NCI-H748 (cell line): ENCODE measurements at regions not wholly inside any gene's neighbourhood (a gene's known extent, or its start where the extent isn't known, plus 50 kb on each side); places are given as distances from the start of the nearest gene placed in this dataset.
"Not testable (repeated sequence)": the region's sequence is repeated elsewhere in the genome, so short reads cannot be mapped to it uniquely, and the experiment has no call there.

Experiments
- DNase-seq: peaks from one replicate; lab custom pipeline; 2025; ENCODE audit not compliant: unreplicated experiment; lab: John Stamatoyannopoulos, UW

DNA sequence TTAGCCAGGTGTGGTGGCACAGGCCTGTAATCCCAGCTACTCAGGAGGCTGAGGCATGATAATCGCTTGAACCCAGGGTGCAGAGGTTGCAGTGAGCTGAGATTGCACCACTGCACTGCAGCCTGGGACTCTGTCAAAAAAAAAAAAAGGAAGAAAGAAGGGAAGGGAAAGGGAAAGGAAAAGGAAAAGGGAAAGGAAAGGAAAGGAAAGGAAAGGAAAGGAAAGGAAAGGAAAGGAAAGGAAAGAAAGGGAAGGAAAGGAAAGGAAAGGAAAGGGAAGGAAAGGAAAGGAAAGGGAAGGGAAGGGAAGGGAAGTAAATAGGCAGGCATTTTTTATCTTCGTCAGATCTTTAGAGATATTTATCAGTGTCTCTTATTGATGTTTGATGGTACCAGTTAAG lies 290.0 kb upstream of the MIR17HG start:
- DNase-seq: not testable (repeated sequence)

- no peak for DNase-seq
These were observed 289.4 kb upstream of the MIR17HG start for GRCh38 chr13:91058066-91058465.

DNA sequence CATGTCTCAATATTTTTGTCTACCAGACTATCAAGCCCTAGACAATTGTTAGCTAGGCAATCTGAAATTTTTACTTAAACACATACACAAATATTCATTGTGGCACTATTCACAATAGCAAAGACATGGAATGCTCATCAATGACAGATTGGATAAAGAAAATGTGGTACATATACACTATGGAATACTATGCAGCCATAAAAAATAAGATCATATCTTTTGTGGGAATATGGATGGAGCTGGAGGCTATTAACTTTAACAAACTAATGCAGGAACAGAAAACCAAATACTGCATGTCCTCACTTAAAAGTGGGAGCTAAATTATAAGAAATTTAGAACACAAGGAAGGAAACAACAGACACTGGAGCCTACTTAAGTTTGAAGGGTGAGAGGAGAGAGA lies 288.6 kb upstream of the MIR17HG start:
- DNase-seq: no peak

DNA sequence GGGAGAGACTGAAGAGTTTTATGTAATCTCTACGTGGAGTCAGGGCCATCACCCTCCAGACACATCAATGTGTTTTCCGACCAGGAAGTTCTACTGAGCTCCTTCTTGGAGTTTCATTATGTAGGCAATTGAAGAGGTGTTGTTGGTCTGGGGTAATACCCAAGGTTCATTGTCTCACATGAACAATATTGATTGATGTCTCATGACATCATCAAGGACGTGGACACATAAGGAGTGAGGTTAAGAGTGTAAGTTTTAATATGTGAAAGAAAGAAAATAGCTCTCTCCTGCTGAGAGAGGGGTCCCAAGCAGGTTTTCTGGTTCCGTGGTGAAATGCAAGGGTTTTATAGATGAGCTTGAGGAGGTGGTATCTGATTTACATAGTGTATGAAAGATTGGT lies 280.7 kb upstream of the MIR17HG start:
- DNase-seq: no peak

DNA sequence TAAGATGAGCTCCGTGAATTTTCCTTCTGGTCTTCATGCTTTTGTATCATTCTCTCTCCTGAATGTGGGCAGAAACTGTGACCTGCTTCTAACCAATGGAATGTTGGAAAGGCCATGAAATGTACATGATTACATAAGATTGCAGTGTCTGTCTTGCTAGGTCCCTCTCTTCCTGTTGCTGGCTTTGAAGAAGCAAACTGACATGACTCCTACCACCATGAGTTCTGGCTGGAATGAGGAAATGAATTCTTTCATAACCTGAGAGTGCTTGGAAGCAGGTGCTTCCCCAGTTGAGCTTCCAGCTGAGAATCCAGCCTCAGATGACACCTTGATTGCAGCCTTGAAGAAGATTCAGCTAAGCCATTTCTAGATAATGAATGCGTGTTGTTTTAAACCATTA lies 275.0 kb upstream of the MIR17HG start:
- no peak for DNase-seq

- DNase-seq: no peak
These were observed 273.4 kb upstream of the MIR17HG start for GRCh38 chr13:91074091-91074490.

DNA sequence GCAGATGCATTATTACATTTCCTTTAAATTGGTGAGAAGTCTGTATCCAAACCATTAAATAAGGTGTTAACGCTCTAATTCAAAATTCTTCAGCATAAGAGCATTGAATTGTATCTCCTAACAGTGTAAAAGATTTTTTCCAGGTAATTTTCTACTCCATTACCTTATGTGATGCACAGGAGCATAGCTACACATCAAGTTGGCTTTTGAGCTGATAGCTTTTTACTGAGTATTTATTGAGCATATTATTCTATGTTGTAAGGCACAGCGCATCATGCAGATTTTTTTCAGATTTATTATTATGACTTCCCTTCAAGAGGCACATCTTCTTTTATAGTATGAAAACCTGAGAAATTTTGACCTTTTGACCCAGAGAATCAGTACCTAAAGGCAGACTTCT lies 270.7 kb upstream of the MIR17HG start:
- no peak for DNase-seq

- DNase-seq: peak; percentile 22
These were observed 269.3 kb upstream of the MIR17HG start for GRCh38 chr13:91078093-91078679.

- no peak for DNase-seq
These were observed 268.3 kb upstream of the MIR17HG start for GRCh38 chr13:91079176-91079575.

GRCh38 chr13:91085127-91085526 lies 262.4 kb upstream of the MIR17HG start:
- DNase-seq: no peak

- DNase-seq: no peak
These were observed 260.4 kb upstream of the MIR17HG start for GRCh38 chr13:91086936-91087716.

DNA sequence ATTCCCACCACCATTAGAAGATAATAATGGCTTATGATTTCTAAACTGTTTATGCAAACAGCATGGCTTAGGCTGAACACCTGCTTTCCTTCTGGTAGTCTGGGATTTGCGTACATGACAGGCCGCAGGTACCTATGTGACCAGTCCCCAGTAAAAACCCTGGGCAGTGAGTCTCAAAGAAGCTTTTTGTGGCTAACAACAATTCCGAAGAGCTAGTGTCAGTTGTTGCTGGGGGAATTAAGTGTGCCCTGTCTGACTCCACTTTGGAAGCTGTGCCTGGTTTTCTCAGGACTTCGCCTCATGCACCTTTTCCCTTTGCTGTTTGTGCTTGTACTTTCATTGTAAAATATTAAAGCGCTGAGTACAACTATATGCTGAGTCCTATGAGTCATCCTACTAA lies 250.2 kb upstream of the MIR17HG start:
- no peak for DNase-seq

GRCh38 chr13:91099877-91100276 lies 247.6 kb upstream of the MIR17HG start:
- no peak for DNase-seq

DNA sequence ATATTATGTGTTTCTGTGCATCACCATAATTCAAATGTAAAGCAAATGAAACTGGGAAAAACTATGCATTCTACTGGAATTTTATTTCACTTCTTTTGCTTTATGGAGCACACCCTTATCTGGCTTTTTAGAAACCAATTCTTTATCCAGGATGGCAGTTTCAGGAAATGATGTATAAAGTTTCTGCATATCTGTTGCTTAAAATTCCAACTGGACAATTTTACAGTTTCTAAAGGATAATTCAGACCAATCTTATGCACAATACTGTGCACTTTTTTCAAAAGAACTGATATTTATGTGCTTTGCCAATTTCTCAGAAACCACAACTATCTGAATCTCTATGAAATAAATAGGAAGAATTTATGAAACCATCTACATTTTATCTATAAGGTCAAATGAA lies 246.5 kb upstream of the MIR17HG start:
- DNase-seq: no peak

DNA sequence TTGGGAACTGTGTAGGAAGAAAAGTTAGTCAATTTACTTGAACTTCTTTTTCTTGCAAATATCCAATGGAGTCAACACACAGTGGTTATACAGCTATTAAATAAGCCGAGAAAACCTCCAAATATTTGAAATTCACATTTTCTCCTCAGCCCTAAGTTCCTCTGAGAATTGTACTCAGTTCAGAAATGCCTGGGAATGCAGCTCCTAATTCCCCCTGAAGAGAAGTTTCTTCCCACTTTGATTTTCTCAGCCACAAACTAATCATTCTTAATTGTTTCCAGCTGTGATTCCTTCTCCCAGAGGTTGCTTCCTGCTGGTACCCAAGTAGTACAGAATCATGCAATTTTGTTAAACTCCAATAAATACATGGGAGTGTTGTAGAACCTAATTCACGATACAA lies 246.1 kb upstream of the MIR17HG start:
- no peak for DNase-seq

- DNase-seq: no peak
These were observed 242.2 kb upstream of the MIR17HG start for GRCh38 chr13:91105270-91105669.

GRCh38 chr13:91106565-91106964 lies 240.9 kb upstream of the MIR17HG start:
- no peak for DNase-seq

- no peak for DNase-seq
These were observed 239.2 kb upstream of the MIR17HG start for GRCh38 chr13:91108315-91108714.

DNA sequence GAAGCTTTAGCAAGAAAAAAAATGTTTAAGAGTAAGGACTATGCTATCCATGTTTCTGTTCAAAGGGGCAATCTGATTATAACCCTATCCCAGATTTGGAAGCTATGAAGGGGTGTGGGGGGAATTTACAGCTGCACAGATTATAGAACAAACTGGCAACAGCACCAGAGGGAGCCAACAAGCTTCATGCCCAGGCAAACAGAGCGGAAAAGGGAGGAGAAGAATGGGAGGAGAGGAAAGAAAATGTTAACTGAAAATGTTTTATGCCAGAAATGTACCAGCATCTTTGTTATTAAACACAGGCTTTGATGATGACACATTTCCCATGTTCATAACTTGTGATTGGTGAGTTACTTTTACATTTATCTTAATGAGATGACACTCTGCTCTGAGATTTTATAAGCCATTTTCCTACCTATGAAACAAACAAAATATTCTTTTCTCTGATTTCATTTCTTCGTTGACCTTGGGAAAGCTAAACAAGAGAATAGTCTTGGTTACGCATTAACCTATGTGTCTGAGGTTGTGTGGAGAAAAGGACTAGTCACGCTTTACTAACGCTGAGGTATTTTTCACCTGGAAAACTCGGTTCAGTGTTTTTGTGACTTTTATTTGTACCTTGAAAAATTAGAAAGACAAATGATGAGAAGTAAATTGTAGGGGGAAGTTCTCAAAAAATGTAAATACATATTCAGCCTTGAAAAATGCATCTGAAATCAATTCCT lies 235.8 kb upstream of the MIR17HG start:
- no peak for DNase-seq

- no peak for DNase-seq
These were observed 235.1 kb upstream of the MIR17HG start for GRCh38 chr13:91112201-91112923.

- no peak for DNase-seq
These were observed 234.6 kb upstream of the MIR17HG start for GRCh38 chr13:91112924-91113277.

- no peak for DNase-seq
These were observed 231.7 kb upstream of the MIR17HG start for GRCh38 chr13:91115776-91116175.
